ENCODE measurements at regions not wholly inside any gene's neighbourhood (a gene's known extent, or its start where the extent isn't known, plus 50 kb on each side); places are given as distances from the start of the nearest gene placed in this dataset.
"Not testable (repeated sequence)": the region's sequence is repeated elsewhere in the genome, so short reads cannot be mapped to it uniquely, and the experiment has no call there.

GRCh38 chr7:142471820-142472219, 214.0 kb upstream of the PRSS58 start:
- H3K27me3 ChIP-seq: no peaks in the 10 kb centered on the region
- no peaks in the 10 kb centered on the region for H3K4me1 ChIP-seq
- H3K27ac ChIP-seq: no peak overlapping the region
- H3K9me3 ChIP-seq: no peaks in the 10 kb centered on the region
- no peak overlapping the region for H3K4me3 ChIP-seq
- H3K36me3 ChIP-seq: no peaks in the 10 kb centered on the region
- DNase-seq (ENCODE audit: low spot score): no peak
- no peak for TF ChIP-seq CTCF (IDR thresholded peaks at IDR 0.05)

- H3K36me3 ChIP-seq: no peaks in the 10 kb centered on the region
Observed at GRCh38 chr7:142470544-142470830, 212.6 kb upstream of the PRSS58 start.

GRCh38 chr7:142469696-142470543, 212.1 kb upstream of the PRSS58 start:
- no peak for TF ChIP-seq CTCF (IDR thresholded peaks at IDR 0.05)
- Histone ChIP-seq H3K36me3 (no peaks in the 10 kb centered on the region), H3K9me3 (no peaks in the 10 kb centered on the region), H3K27me3 (no peaks in the 10 kb centered on the region), H3K27ac (no peak overlapping the region), H3K4me3 (no peak overlapping the region), H3K4me1 (no peaks in the 10 kb centered on the region)
- no peak for DNase-seq (ENCODE audit: low spot score)

More at GRCh38 chr7:142470544-142470830, 212.6 kb upstream of the PRSS58 start:
- H3K4me3 ChIP-seq: no peak overlapping the region
- H3K9me3 ChIP-seq: no peaks in the 10 kb centered on the region
- H3K4me1 ChIP-seq: no peaks in the 10 kb centered on the region
- no peaks in the 10 kb centered on the region for H3K27me3 ChIP-seq
- TF ChIP-seq CTCF (IDR thresholded peaks at IDR 0.05): no peak
- no peak for DNase-seq (ENCODE audit: low spot score)
- no peak overlapping the region for H3K27ac ChIP-seq

- Histone ChIP-seq H3K4me1 (no peaks in the 10 kb centered on the region), H3K27me3 (no peaks in the 10 kb centered on the region), H3K27ac (no peak overlapping the region), H3K36me3 (no peaks in the 10 kb centered on the region), H3K9me3 (no peaks in the 10 kb centered on the region), H3K4me3 (no peak overlapping the region)
- DNase-seq (ENCODE audit: low spot score): no peak
- TF ChIP-seq CTCF (IDR thresholded peaks at IDR 0.05): no peak
Observed at GRCh38 chr7:142468871-142469665, 211.2 kb upstream of the PRSS58 start.

- not testable (repeated sequence) for H3K4me3 ChIP-seq; DNase-seq (ENCODE audit: low spot score); H3K4me1 ChIP-seq; H3K27me3 ChIP-seq; H3K36me3 ChIP-seq; H3K27ac ChIP-seq; H3K9me3 ChIP-seq
Observed at GRCh38 chr7:142467056-142467655, 209.3 kb upstream of the PRSS58 start.

GRCh38 chr7:142463401-142463850, 205.6 kb upstream of the PRSS58 start:
- no peaks in the 10 kb centered on the region for H3K27me3 ChIP-seq
- no peak overlapping the region for H3K27ac ChIP-seq
- H3K4me3 ChIP-seq: no peak overlapping the region
- H3K9me3 ChIP-seq: no peaks in the 10 kb centered on the region
- no peaks in the 10 kb centered on the region for H3K4me1 ChIP-seq
- no peak for TF ChIP-seq CTCF (IDR thresholded peaks at IDR 0.05)
- no peaks in the 10 kb centered on the region for H3K36me3 ChIP-seq
- DNase-seq (ENCODE audit: low spot score): no peak

Data from right atrium auricular region (tissue), 2 donors.